Gastroesophageal sphincter (tissue), 4 donors: ENCODE measurements at regions not wholly inside any gene's neighbourhood (a gene's known extent, or its start where the extent isn't known, plus 50 kb on each side); places are given as distances from the start of the nearest gene placed in this dataset.
"Not testable (repeated sequence)": the region's sequence is repeated elsewhere in the genome, so short reads cannot be mapped to it uniquely, and the experiment has no call there.

Experiments
- ATAC-seq: fragments of 150-250 bp; one replicate; pipeline ENCODE4 v1.9.1; 2016; ENCODE audit warnings: mild to moderate bottlenecking, moderate library complexity
- H3K27ac ChIP-seq, 4 donors: fragments of 200-600 bp; sonication (generic) in 3 of 4; 1 replicate in 3 of 4; 2 replicates in 1 of 4; pipeline ENCODE4 v1.5.1; 2016 to 2019
- H3K27me3 ChIP-seq: fragments of 200-600 bp; sonication (generic); one replicate; pipeline ENCODE4 v1.5.1; 2019
- H3K36me3 ChIP-seq, 2 donors: fragments of 200-600 bp; sonication (generic); one replicate each; pipeline ENCODE4 v1.5.1; 2019; ENCODE audit warnings: control low read depth in 1 of 2
- H3K4me1 ChIP-seq, 3 donors: fragments of 200-600 bp; sonication (generic); 1 replicate in 2 of 3; 2 replicates in 1 of 3; pipeline ENCODE4 v1.5.1; 2016 to 2019; ENCODE audit warnings: control low read depth in 2 of 3
- H3K4me3 ChIP-seq, 2 donors: fragments of 200-600 bp; sonication (generic); one replicate each; pipeline ENCODE4 v1.5.1; 2019; ENCODE audit warnings: mild to moderate bottlenecking in 1 of 2, moderate library complexity in 1 of 2
- H3K9me3 ChIP-seq, 3 donors: fragments of 200-600 bp; sonication (generic); one replicate each; pipeline ENCODE4 v1.5.1; 2017 to 2019; ENCODE audit warnings: control low read depth in 2 of 3
- CTCF ChIP-seq, 4 experiments: fragments of 200-600 bp in 2 of 4; fragments of 450-650 bp in 2 of 4; sonication (generic) in 1 of 4; IDR thresholded peaks; one replicate each; pipeline ENCODE4 v1.5.1; 2017 to 2019; ENCODE audit warnings: antibody characterized with exemption in 4 of 4, mild to moderate bottlenecking in 2 of 4, moderate library complexity in 2 of 4
- EP300 ChIP-seq: sonication (generic); formaldehyde crosslinking; IDR thresholded peaks from one replicate; pipeline ENCODE4 v1.6.1; 2017; ENCODE audit warnings: antibody characterized with exemption, mild to moderate bottlenecking
- POLR2A ChIP-seq, 2 donors: fragments of 450-650 bp; IDR thresholded peaks; one replicate each; pipeline ENCODE4 v1.6.1; 2017; ENCODE audit warnings: antibody characterized with exemption in 2 of 2, mild to moderate bottlenecking in 2 of 2, moderate library complexity in 1 of 2
- POLR2AphosphoS5 ChIP-seq: sonication (generic); formaldehyde crosslinking; IDR thresholded peaks from one replicate; pipeline ENCODE4 v1.6.1; 2017; ENCODE audit warnings: antibody characterized with exemption
- WGBS, 2 donors: methylation state at CpG; one replicate each; pipeline ENCODE4 v1.1.5; 2018; ENCODE audit warnings: low coverage in 1 of 2; 5-methylcytosine and 5-hydroxymethylcytosine counted together

- peaks cover 0 to 12% (median 0%) of the 10 kb centered on the region in 3 donors for H3K4me1 ChIP-seq
Observed at GRCh38 chr2:67777836-67778429, 284.9 kb downstream of the C1D start.

GRCh38 chr2:67780841-67781240 is 282.0 kb downstream of the C1D start:
- 65 to 85% methylated on average over 5 of the region's 5 CpGs for WGBS, 2 donors
- H3K9me3 ChIP-seq, ATAC-seq, H3K27ac ChIP-seq, H3K4me3 ChIP-seq, H3K36me3 ChIP-seq, H3K27me3 ChIP-seq: not testable (repeated sequence)
- peaks cover 0 to 13% (median 0%) of the 10 kb centered on the region in 3 donors for H3K4me1 ChIP-seq

More at GRCh38 chr2:67777836-67778429, 284.9 kb downstream of the C1D start:
- WGBS, 2 donors = 50 to 83% methylated on average over 1 of the region's 1 CpG
- TF ChIP-seq POLR2A (IDR thresholded peaks at IDR 0.05) (no peak), EP300 (no peak), CTCF (IDR thresholded peaks at IDR 0.05) (no peak), POLR2AphosphoS5 (no peak)
- Histone ChIP-seq H3K36me3 (no peaks in the 10 kb centered on the region), H3K4me3 (no peak overlapping the region), H3K9me3 (no peaks in the 10 kb centered on the region), H3K27me3 (no peaks in the 10 kb centered on the region), H3K27ac (no peak overlapping the region)
- no peak for ATAC-seq

- H3K4me3 ChIP-seq = no peak overlapping the region
- WGBS, 2 donors = 40 to 81% methylated on average over 3 to 4 of the region's 4 CpGs
- H3K36me3 ChIP-seq = no peaks in the 10 kb centered on the region
- H3K27me3 ChIP-seq = no peaks in the 10 kb centered on the region
- peaks cover 0 to 13% (median 0%) of the 10 kb centered on the region in 3 donors for H3K4me1 ChIP-seq
- no peaks in the 10 kb centered on the region for H3K9me3 ChIP-seq
- no peak for ATAC-seq
- peak overlapping the region in 1 of 4 donors; percentile 24 for H3K27ac ChIP-seq
- TF ChIP-seq EP300 = no peak
- no peak for TF ChIP-seq CTCF (IDR thresholded peaks at IDR 0.05)
- TF ChIP-seq POLR2A (IDR thresholded peaks at IDR 0.05) = no peak
- TF ChIP-seq POLR2AphosphoS5 = no peak
Observed at GRCh38 chr2:67782443-67782842, 280.4 kb downstream of the C1D start.

- H3K4me3 ChIP-seq = no peak overlapping the region
Observed at GRCh38 chr2:67783026-67783425, 279.8 kb downstream of the C1D start.

GRCh38 chr2:67790622-67791021 is 272.2 kb downstream of the C1D start:
- no peak for ATAC-seq
- Histone ChIP-seq H3K4me1 (no peaks in the 10 kb centered on the region), H3K27me3 (no peaks in the 10 kb centered on the region), H3K9me3 (no peaks in the 10 kb centered on the region), H3K36me3 (no peaks in the 10 kb centered on the region), H3K4me3 (no peak overlapping the region), H3K27ac (no peak overlapping the region)
- no peak for TF ChIP-seq EP300
- TF ChIP-seq CTCF (IDR thresholded peaks at IDR 0.05) = no peak
- no peak for TF ChIP-seq POLR2A (IDR thresholded peaks at IDR 0.05)
- no peak for TF ChIP-seq POLR2AphosphoS5
- WGBS, 2 donors = 73 to 95% methylated on average over 2 of the region's 2 CpGs

More at GRCh38 chr2:67783026-67783425, 279.8 kb downstream of the C1D start:
- H3K36me3 ChIP-seq = no peaks in the 10 kb centered on the region
- no peaks in the 10 kb centered on the region for H3K9me3 ChIP-seq
- H3K27ac ChIP-seq = peak overlapping the region in 1 of 4 donors; percentile 24
- WGBS, 2 donors = 40 to 82% methylated on average over 1 of the region's 1 CpG
- no peaks in the 10 kb centered on the region for H3K27me3 ChIP-seq
- ATAC-seq = no peak
- TF ChIP-seq CTCF (IDR thresholded peaks at IDR 0.05) = no peak
- no peak for TF ChIP-seq POLR2A (IDR thresholded peaks at IDR 0.05)
- no peak for TF ChIP-seq POLR2AphosphoS5
- TF ChIP-seq EP300 = no peak
- H3K4me1 ChIP-seq = peaks cover 0 to 13% (median 0%) of the 10 kb centered on the region in 3 donors
